Gastroesophageal sphincter (tissue), 3 donors: ENCODE measurements at regions not wholly inside any gene's neighbourhood (a gene's known extent, or its start where the extent isn't known, plus 50 kb on each side); places are given as distances from the start of the nearest gene placed in this dataset.

Experiments
- EP300 ChIP-seq: sonication (generic); formaldehyde crosslinking; IDR thresholded peaks from one replicate; pipeline ENCODE4 v1.6.1; 2017; ENCODE audit warnings: antibody characterized with exemption, mild to moderate bottlenecking
- POLR2A ChIP-seq, 2 donors: fragments of 450-650 bp; IDR thresholded peaks; one replicate each; pipeline ENCODE4 v1.6.1; 2017; ENCODE audit warnings: antibody characterized with exemption in 2 of 2, mild to moderate bottlenecking in 2 of 2, moderate library complexity in 1 of 2
- TF ChIP-seq, protein P1 (sequence below), 4 experiments: fragments of 200-600 bp in 2 of 4; fragments of 450-650 bp in 2 of 4; sonication (generic) in 1 of 4; IDR thresholded peaks; one replicate each; pipeline ENCODE4 v1.5.1; 2017 to 2019; ENCODE audit warnings: antibody characterized with exemption in 4 of 4, mild to moderate bottlenecking in 2 of 4, moderate library complexity in 2 of 4

DNA sequence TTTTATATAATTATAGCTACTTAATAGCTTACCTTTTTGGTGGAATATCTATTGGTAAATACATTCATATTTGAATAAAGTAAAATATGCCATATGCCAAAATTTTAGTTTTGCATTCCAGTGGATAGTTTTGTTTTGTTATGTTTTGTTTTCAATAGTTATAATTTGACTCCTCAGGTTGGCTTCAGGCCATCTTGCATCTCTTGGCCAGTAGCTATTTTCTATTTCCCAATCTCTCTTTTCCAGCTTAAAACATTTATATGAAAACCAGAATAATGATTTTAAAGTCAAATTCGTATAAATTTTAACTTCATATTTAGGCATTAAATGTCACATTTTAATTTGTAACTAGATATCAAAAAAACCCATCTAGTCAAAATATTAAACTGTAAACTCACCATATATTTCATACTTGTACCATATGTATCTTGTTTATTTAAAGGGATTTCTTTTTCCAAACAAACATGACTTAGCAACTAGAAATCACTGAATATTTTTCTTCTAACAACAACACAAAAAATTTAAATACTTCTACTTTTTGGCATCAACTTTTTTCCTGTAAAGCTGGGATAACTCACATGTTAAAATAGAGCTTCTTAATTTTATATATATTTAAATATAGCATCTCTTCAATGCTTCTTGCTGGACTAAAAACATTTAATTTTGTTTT, 1209.6 kb downstream of the PCDH7 start:
- TF ChIP-seq POLR2A (IDR thresholded peaks at IDR 0.05) (no peak), EP300 (no peak)
- TF ChIP-seq, protein P1, sequence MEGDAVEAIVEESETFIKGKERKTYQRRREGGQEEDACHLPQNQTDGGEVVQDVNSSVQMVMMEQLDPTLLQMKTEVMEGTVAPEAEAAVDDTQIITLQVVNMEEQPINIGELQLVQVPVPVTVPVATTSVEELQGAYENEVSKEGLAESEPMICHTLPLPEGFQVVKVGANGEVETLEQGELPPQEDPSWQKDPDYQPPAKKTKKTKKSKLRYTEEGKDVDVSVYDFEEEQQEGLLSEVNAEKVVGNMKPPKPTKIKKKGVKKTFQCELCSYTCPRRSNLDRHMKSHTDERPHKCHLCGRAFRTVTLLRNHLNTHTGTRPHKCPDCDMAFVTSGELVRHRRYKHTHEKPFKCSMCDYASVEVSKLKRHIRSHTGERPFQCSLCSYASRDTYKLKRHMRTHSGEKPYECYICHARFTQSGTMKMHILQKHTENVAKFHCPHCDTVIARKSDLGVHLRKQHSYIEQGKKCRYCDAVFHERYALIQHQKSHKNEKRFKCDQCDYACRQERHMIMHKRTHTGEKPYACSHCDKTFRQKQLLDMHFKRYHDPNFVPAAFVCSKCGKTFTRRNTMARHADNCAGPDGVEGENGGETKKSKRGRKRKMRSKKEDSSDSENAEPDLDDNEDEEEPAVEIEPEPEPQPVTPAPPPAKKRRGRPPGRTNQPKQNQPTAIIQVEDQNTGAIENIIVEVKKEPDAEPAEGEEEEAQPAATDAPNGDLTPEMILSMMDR (IDR thresholded peaks at IDR 0.05): no peak
